Glutamatergic neuron (in vitro differentiated cells): ENCODE measurements at regions not wholly inside any gene's neighbourhood (a gene's known extent, or its start where the extent isn't known, plus 50 kb on each side); places are given as distances from the start of the nearest gene placed in this dataset.
A peak's percentile ranks its signal among the peaks of the same experiment; 100 is the strongest.
"Not testable (repeated sequence)": the region's sequence is repeated elsewhere in the genome, so short reads cannot be mapped to it uniquely, and the experiment has no call there.

Experiments
- DNase-seq: peaks from one replicate; pipeline ENCODE4 v3.0.0; 2022
- H3K27ac Mint-ChIP-seq: one replicate; pipeline ENCODE4 v1.8.0; 2020; ENCODE audit warnings: mild to moderate bottlenecking, mixed read lengths, inconsistent platforms; ENCODE audit not compliant: unreplicated experiment
- H3K27me3 Mint-ChIP-seq: one replicate; pipeline ENCODE4 v1.8.0; 2020; ENCODE audit warnings: mild to moderate bottlenecking, moderate library complexity, mixed read lengths, inconsistent platforms; ENCODE audit not compliant: unreplicated experiment
- H3K36me3 Mint-ChIP-seq: one replicate; pipeline ENCODE4 v1.8.0; 2020; ENCODE audit warnings: mild to moderate bottlenecking, mixed read lengths, inconsistent platforms; ENCODE audit not compliant: unreplicated experiment
- H3K4me1 Mint-ChIP-seq: one replicate; pipeline ENCODE4 v1.8.0; 2020; ENCODE audit warnings: mild to moderate bottlenecking, low read depth, mixed read lengths, inconsistent platforms; ENCODE audit not compliant: unreplicated experiment
- H3K4me3 Mint-ChIP-seq: one replicate; pipeline ENCODE4 v1.8.0; 2020; ENCODE audit warnings: mild to moderate bottlenecking, mixed read lengths, inconsistent platforms; ENCODE audit not compliant: unreplicated experiment
- H3K9me3 Mint-ChIP-seq: one replicate; pipeline ENCODE4 v1.8.0; 2020; ENCODE audit warnings: mild to moderate bottlenecking, moderate library complexity, mixed read lengths, inconsistent platforms; ENCODE audit not compliant: unreplicated experiment
- TF ChIP-seq, protein P1 (sequence below): fragments of 200-600 bp; sonication (generic); IDR thresholded peaks from one replicate; pipeline ENCODE4 v1.5.0; 2021; ENCODE audit not compliant: partially characterized antibody, unreplicated experiment

DNA sequence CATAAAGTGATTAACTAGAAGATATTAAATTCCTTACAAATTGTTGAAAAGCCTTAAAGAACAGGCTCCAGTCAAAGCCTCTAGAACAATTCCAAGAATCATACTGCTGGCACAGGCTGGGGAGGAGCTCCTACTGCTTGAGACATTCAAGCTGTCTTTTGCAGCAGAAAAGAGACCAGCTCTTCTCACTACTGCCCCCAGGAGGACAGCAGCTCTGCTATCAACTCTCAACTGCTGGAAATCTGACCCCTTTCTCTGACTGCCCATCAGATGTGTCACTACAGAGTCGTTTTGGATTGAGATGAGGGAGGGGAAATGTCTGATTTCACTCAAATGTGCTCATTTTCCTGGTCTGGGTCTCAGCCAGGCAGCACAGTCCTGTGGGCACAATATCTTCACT, 421.0 kb downstream of the RPIA start:
- not testable (repeated sequence) for H3K4me3 Mint-ChIP-seq

DNA sequence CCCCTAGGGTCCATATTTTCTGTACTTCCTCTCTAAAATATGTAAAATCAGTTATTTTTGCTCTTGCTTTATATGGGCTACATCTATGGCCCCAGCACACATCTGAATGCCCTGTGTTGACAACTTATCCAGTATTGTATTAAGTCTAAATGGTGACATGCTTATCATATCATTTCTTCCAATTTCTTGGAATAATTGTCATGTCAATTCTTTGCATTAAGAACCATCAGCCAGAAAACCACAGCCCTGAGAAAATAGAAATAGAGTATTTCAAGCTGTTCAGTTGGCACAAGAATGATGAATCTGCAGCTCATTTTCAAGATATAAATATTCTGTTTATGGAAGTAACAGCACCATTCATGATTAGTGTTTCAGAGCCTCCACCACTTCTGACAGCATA, 421.8 kb downstream of the RPIA start:
- H3K27ac Mint-ChIP-seq, DNase-seq, H3K4me3 Mint-ChIP-seq, H3K27me3 Mint-ChIP-seq, H3K9me3 Mint-ChIP-seq, H3K4me1 Mint-ChIP-seq, H3K36me3 Mint-ChIP-seq: not testable (repeated sequence)

More for the DNA sequence above, 421.0 kb downstream of the RPIA start:
- TF ChIP-seq, protein P1, sequence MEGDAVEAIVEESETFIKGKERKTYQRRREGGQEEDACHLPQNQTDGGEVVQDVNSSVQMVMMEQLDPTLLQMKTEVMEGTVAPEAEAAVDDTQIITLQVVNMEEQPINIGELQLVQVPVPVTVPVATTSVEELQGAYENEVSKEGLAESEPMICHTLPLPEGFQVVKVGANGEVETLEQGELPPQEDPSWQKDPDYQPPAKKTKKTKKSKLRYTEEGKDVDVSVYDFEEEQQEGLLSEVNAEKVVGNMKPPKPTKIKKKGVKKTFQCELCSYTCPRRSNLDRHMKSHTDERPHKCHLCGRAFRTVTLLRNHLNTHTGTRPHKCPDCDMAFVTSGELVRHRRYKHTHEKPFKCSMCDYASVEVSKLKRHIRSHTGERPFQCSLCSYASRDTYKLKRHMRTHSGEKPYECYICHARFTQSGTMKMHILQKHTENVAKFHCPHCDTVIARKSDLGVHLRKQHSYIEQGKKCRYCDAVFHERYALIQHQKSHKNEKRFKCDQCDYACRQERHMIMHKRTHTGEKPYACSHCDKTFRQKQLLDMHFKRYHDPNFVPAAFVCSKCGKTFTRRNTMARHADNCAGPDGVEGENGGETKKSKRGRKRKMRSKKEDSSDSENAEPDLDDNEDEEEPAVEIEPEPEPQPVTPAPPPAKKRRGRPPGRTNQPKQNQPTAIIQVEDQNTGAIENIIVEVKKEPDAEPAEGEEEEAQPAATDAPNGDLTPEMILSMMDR, result peak; percentile 25
- not testable (repeated sequence) for H3K36me3 Mint-ChIP-seq, H3K4me1 Mint-ChIP-seq, H3K9me3 Mint-ChIP-seq, H3K27ac Mint-ChIP-seq, H3K27me3 Mint-ChIP-seq
- DNase-seq, result peak; percentile 35

DNA sequence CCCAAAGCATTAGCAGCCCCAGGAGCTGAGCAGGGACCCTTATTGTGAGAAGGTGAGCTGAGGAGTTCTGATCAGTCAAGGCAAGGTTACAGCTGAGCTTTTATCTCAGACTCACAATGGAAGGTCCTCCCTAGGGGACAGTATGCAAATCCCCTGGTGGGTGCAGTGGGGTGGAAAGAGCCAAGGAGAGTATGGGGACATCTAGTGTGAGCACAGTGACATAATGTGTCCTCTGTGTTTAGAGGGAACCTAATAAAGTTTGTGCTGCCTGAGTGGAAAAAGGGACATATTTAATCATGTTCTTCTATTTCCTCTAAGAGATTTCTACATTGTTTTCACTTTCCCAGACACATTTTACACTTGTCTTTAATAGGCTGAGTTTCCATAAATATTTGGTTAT, 438.0 kb downstream of the RPIA start:
- H3K9me3 Mint-ChIP-seq, H3K4me1 Mint-ChIP-seq, H3K27me3 Mint-ChIP-seq, DNase-seq, H3K27ac Mint-ChIP-seq, H3K4me3 Mint-ChIP-seq, H3K36me3 Mint-ChIP-seq: not testable (repeated sequence)

DNA sequence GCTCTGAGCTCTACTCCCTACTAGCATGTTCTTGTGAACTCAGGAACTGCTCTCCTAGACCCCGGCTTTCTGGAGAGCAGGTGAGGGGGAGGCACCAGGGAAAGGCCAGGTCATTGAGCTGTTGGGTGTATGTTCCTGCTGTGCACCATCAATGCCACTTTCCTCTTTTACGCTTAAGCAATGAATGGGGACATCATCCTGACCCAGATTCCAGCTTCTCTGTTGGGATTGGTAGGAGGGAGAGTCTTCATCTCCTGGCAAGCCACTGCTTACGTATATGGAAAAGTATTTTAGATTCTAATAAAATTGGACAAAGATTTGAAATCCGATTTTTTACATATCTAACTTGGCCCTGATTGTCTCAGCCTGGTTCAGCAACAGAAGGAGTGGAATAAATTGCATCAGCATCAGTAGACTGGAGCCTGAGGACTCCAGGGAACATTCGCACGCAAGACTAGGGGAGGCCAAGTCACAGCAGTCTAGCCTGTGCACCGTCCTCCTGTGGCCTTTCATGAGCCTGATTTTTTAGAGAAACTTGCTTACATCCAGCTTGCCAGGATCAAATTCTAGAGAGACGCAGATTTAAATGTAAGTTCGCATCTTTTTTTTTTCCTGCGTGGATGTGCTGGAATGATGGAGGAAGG, 439.3 kb downstream of the RPIA start:
- H3K9me3 Mint-ChIP-seq, result not testable (repeated sequence)

DNA sequence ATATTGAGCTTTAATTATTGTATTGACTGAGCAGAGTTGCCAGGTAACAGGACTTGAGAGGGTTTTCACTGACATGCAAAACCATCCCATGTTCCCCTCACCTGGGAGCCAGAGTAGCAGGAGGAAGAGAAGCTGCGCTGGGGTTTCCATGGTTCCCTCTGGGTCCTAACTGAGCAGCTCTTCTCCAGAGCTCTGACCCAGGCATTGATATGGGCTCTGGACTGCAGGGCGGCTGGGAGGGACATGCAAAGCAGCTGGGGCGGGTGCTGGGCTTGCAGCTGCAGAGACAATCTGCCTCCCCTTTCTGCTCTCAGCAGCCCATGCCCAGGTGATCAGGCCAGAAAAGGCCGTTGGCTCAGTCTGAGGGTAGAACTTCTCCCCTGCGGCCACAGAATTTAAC, 451.5 kb downstream of the RPIA start:
- not testable (repeated sequence) for H3K27me3 Mint-ChIP-seq, DNase-seq

More for the DNA sequence above, 439.3 kb downstream of the RPIA start:
- not testable (repeated sequence) for H3K27me3 Mint-ChIP-seq, DNase-seq, H3K4me1 Mint-ChIP-seq, H3K27ac Mint-ChIP-seq, H3K36me3 Mint-ChIP-seq, H3K4me3 Mint-ChIP-seq

DNA sequence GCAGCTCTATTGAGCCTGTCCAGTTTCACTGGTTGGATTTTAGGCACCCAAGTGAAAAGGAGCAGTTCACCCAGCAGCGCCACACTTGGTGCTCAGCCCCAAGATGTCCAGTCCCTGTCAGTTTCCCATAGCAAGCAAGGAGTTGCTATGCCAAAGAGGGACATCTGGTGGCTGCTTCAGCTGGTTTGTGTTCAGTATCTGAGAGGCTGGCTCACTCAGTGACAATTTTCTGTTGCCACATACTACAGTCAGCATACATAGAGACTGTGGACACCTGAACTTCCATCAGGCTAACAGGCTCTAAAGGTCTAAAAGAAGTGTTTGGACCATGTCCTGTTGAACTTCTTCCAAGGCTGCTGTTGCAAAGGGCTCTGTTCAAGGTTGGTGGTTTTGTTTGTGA, 453.9 kb downstream of the RPIA start:
- not testable (repeated sequence) for H3K4me3 Mint-ChIP-seq, H3K27me3 Mint-ChIP-seq, H3K27ac Mint-ChIP-seq, H3K9me3 Mint-ChIP-seq, DNase-seq, H3K36me3 Mint-ChIP-seq, H3K4me1 Mint-ChIP-seq

More for the DNA sequence above, 451.5 kb downstream of the RPIA start:
- H3K4me3 Mint-ChIP-seq, H3K4me1 Mint-ChIP-seq, H3K27ac Mint-ChIP-seq, H3K36me3 Mint-ChIP-seq, H3K9me3 Mint-ChIP-seq: not testable (repeated sequence)

DNA sequence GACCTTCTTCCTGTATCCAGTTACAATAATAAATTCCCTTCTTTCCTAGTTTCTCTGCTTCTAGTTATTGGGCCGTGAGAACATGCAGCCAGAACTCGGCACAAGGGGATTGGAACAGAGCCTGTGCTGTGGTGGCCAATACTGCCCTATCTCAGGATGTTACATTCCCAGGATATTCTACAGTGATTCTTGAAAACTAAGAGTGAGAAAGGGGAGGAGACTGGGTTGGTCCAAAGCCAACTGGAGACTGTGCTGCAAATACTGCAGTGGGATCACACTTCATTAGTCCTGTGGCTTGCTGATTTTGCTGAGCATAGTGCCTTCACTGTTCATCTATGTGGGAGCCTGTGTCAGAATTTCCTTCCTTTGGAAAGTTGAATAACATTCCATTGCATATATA, 456.8 kb downstream of the RPIA start:
- H3K27me3 Mint-ChIP-seq, H3K9me3 Mint-ChIP-seq, DNase-seq, H3K36me3 Mint-ChIP-seq, H3K27ac Mint-ChIP-seq, H3K4me3 Mint-ChIP-seq, H3K4me1 Mint-ChIP-seq: not testable (repeated sequence)

DNA sequence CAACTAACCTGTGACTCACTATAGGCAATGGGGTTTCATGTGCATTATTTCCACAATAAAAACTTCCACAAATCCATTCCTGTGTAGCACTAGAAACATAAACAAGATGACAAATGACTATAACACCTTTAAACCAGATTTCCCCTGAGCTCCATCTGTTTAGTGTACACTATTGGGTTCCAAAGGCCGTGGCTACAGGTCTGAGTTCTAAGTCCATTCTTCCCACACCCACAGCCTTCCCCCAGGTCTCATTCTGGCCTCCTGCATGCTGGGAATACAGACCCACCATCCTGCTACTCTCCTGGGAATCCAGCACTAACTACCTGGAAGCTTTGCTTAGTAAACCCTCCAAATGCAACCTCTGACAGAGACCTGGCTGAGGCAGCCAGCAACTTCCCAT, 460.2 kb downstream of the RPIA start:
- not testable (repeated sequence) for H3K36me3 Mint-ChIP-seq, DNase-seq, H3K27ac Mint-ChIP-seq, H3K4me3 Mint-ChIP-seq, H3K9me3 Mint-ChIP-seq, H3K27me3 Mint-ChIP-seq, H3K4me1 Mint-ChIP-seq

DNA sequence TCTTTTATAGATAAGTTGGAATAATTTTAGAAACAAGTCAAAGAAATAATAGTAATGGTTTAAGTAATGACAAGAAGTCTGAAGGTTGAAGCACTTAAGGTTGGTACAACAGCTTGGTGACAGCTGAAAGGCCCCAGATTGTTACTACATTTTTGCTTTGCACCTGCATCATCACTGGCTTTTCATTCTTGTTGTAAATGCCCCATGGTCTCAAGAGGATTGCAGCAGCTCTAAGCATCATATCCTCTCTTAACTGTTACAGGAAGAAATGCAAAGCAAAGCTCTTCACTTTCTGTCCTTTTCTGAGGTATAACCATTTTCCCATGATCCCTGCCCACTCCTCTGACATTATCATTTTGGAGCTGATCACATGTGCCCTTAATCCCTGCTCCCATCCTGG, 461.0 kb downstream of the RPIA start:
- DNase-seq, H3K27ac Mint-ChIP-seq, H3K4me1 Mint-ChIP-seq, H3K27me3 Mint-ChIP-seq, H3K36me3 Mint-ChIP-seq, H3K4me3 Mint-ChIP-seq, H3K9me3 Mint-ChIP-seq: not testable (repeated sequence)

DNA sequence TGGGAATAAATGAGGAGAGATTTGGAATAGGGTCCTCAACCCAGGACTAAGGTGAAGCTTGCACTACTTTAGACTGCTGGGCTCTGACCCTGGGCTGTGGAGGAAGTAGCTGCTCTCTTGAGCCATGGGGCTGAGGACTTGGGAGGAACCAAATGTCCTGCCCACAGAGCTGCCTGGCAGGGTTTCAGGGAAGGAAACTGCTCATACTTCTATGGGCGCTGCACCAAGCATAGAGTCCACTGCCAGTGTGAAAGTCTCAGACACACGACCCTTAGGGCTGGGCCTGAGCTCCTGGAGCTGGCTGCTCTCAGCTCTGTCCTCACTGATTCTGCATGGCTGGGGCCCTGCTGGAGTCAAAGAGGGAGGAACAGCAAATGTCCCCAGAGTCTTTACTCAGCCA, 461.7 kb downstream of the RPIA start:
- not testable (repeated sequence) for H3K4me3 Mint-ChIP-seq, H3K36me3 Mint-ChIP-seq, DNase-seq, H3K9me3 Mint-ChIP-seq, H3K4me1 Mint-ChIP-seq, H3K27me3 Mint-ChIP-seq, H3K27ac Mint-ChIP-seq
